HL-60 (cell line): ENCODE measurements at regions not wholly inside any gene's neighbourhood (a gene's known extent, or its start where the extent isn't known, plus 50 kb on each side); places are given as distances from the start of the nearest gene placed in this dataset.

Source experiments
- CTCF ChIP-seq: IDR thresholded peaks from one replicate; pipeline ENCODE4 v1.5.1; 2011; ENCODE audit warnings: low read length, control low read depth, inconsistent platforms; ENCODE audit not compliant: insufficient read depth
- GABPA ChIP-seq: IDR thresholded peaks from 2 replicates; pipeline ENCODE4 v1.6.1; 2012; ENCODE audit warnings: low read depth
- POLR2AphosphoS5 ChIP-seq: IDR thresholded peaks from 2 replicates; pipeline ENCODE4 v1.6.1; 2012; ENCODE audit warnings: low read depth
- REST ChIP-seq: IDR thresholded peaks from 2 replicates; pipeline ENCODE4 v1.6.1; 2012; ENCODE audit warnings: low read depth; ENCODE audit not compliant: insufficient replicate concordance

GRCh38 chr9:79120941-79121340 lies 450.8 kb upstream of the TLE4 start:
- TF ChIP-seq POLR2AphosphoS5 (no peak), CTCF (no peak), REST (no peak), GABPA (no peak)
